Pancreas (tissue), 10 donors: ENCODE measurements at regions not wholly inside any gene's neighbourhood (a gene's known extent, or its start where the extent isn't known, plus 50 kb on each side); places are given as distances from the start of the nearest gene placed in this dataset.

Source experiments
- ATAC-seq, 4 donors: fragments of 200-7000 bp; cut with Tn5 transposase; one replicate each; pipeline versions ENCODE4 v1.8.0 to v1.9.1; 2020; ENCODE audit warnings: mild to moderate bottlenecking in 4 of 4, moderate library complexity in 4 of 4
- DNase-seq, 6 donors: peaks; one replicate each; pipeline ENCODE4 v3.0.0-alpha.2; 2020
- FAIRE-seq: peaks from 2 replicates; lab custom pipeline; 2012; peaks lifted over from hg19 to GRCh38; lab: Jason Lieb, UNC
- H3K27ac ChIP-seq, 4 donors: fragments of 200-600 bp; sonication (generic); 1 replicate in 3 of 4; 2 replicates in 1 of 4; pipeline versions ENCODE4 v1.5.0 to v1.8.0; 2020
- H3K27me3 ChIP-seq, 4 donors: fragments of 200-600 bp; one replicate each; pipeline ENCODE4 v1.8.0; 2021
- H3K36me3 ChIP-seq, 3 donors: fragments of 200-600 bp; sonication (generic) in 1 of 3; one replicate each; pipeline versions ENCODE4 v1.5.0 to v1.8.0; 2020 to 2021
- H3K4me1 ChIP-seq, 3 donors: fragments of 200-600 bp; one replicate each; pipeline ENCODE4 v1.8.0; 2021
- H3K4me3 ChIP-seq, 4 donors: fragments of 200-600 bp; sonication (generic) in 2 of 4; one replicate each; pipeline versions ENCODE4 v1.5.0 to v1.8.0; 2020 to 2021
- H3K9me3 ChIP-seq, 4 donors: fragments of 200-600 bp; one replicate each; pipeline ENCODE4 v1.8.0; 2021
- CTCF ChIP-seq, 4 donors: fragments of 200-600 bp; sonication (generic) in 3 of 4; IDR thresholded peaks; one replicate each; pipeline versions ENCODE4 v1.5.0 to v1.8.0; 2021; ENCODE audit warnings: antibody characterized with exemption in 4 of 4
- WGBS, 2 donors: extraction: QIAGEN DNeasy Blood & Tissue Kit; methylation state at CpG; one replicate each; pipeline ENCODE4 v1.1.7; 2013; 5-methylcytosine and 5-hydroxymethylcytosine counted together
- intact Hi-C, 3 donors: fragments of 100-400 bp; cut with DNase I; formaldehyde crosslinking; loops; one replicate each; pipeline versions ENCODE4 v1.11.1 to v1.14.2; 2022
- donor health status: healthy with polysubstance abuse.
- donor health status: DM: no; HTN: no; CAD: no; lungs with moderate emphysema.
- donor health status: DM: no; HTN: no; CAD: no.
- donor health status: control.
- donor health status: control.
- donor health status: Bipolar disorder and iron deficiency.
- donor health status: DM: yes; HTN: yes; CAD: no.
- donor health status: DM: no; HTN: no; CAD: no.
- donor health status: DM: no; HTN: no; CAD: no.
- donor health status: DM: yes; HTN: yes; CAD: no.

- Histone ChIP-seq H3K9me3 (no peaks in the 10 kb centered on the region), H3K27me3 (no peaks in the 10 kb centered on the region), H3K4me3 (no peak overlapping the region), H3K27ac (no peak overlapping the region), H3K4me1 (no peaks in the 10 kb centered on the region), H3K36me3 (no peaks in the 10 kb centered on the region)
- 69 to 80% methylated on average over 7 of the region's 7 CpGs for WGBS, 2 donors
- no peak for DNase-seq
- intact Hi-C loops = no loop called here
- TF ChIP-seq CTCF (IDR thresholded peaks at IDR 0.05) = no peak
- ATAC-seq = no peak
- no peak for FAIRE-seq
Observed at GRCh38 chr14:98244966-98245569, 1026.9 kb downstream of the BCL11B start.

GRCh38 chr14:98249057-98249456 lies 1022.9 kb downstream of the BCL11B start:
- TF ChIP-seq CTCF (IDR thresholded peaks at IDR 0.05) = no peak
- no peak for ATAC-seq
- Histone ChIP-seq H3K27ac (no peak overlapping the region), H3K27me3 (peaks cover 0 to 4% (median 0%) of the 10 kb centered on the region in 4 donors), H3K9me3 (no peaks in the 10 kb centered on the region), H3K36me3 (no peaks in the 10 kb centered on the region), H3K4me3 (no peak overlapping the region), H3K4me1 (no peaks in the 10 kb centered on the region)
- no peak for DNase-seq
- intact Hi-C loops = no loop called here
- no peak for FAIRE-seq
- 49 to 59% methylated on average over 6 of the region's 6 CpGs for WGBS, 2 donors

- DNase-seq (no peak), FAIRE-seq (no peak), ATAC-seq (no peak)
- TF ChIP-seq CTCF (IDR thresholded peaks at IDR 0.05) = no peak
- no peaks in the 10 kb centered on the region for H3K4me1 ChIP-seq
- H3K4me3 ChIP-seq = no peak overlapping the region
- H3K27me3 ChIP-seq = peaks cover 0 to 4% (median 0%) of the 10 kb centered on the region in 4 donors
- no peak overlapping the region for H3K27ac ChIP-seq
- intact Hi-C loops = no loop called here
- no peaks in the 10 kb centered on the region for H3K36me3 ChIP-seq
- 24 to 30% methylated on average over 2 of the region's 2 CpGs for WGBS, 2 donors
- no peaks in the 10 kb centered on the region for H3K9me3 ChIP-seq
Observed at GRCh38 chr14:98249476-98249875, 1022.5 kb downstream of the BCL11B start.

- no peaks in the 10 kb centered on the region for H3K36me3 ChIP-seq
- H3K9me3 ChIP-seq = no peaks in the 10 kb centered on the region
- no peak overlapping the region for H3K4me3 ChIP-seq
- ATAC-seq = no peak
- H3K4me1 ChIP-seq = no peaks in the 10 kb centered on the region
- DNase-seq = no peak
- no peak for FAIRE-seq
- intact Hi-C loops = no loop called here
- TF ChIP-seq CTCF (IDR thresholded peaks at IDR 0.05) = no peak
- WGBS, 2 donors = 0 to 8% methylated on average over 1 of the region's 1 CpG
- H3K27ac ChIP-seq = no peak overlapping the region
- H3K27me3 ChIP-seq = peaks cover 0 to 4% (median 0%) of the 10 kb centered on the region in 4 donors
Observed at GRCh38 chr14:98252820-98253219, 1019.2 kb downstream of the BCL11B start.

- FAIRE-seq = no peak
- no peak overlapping the region for H3K4me3 ChIP-seq
- H3K9me3 ChIP-seq = no peaks in the 10 kb centered on the region
- no peak overlapping the region for H3K27ac ChIP-seq
- no peak for DNase-seq
- H3K27me3 ChIP-seq = no peaks in the 10 kb centered on the region
- ATAC-seq = no peak
- TF ChIP-seq CTCF (IDR thresholded peaks at IDR 0.05) = no peak
- intact Hi-C loops = no loop called here
- H3K36me3 ChIP-seq = no peaks in the 10 kb centered on the region
- WGBS, 2 donors = 59 to 76% methylated on average over 4 of the region's 4 CpGs
- H3K4me1 ChIP-seq = no peaks in the 10 kb centered on the region
Observed at GRCh38 chr14:98259881-98260280, 1012.1 kb downstream of the BCL11B start.
